WTC11 (cell line): ENCODE measurements at regions not wholly inside any gene's neighbourhood (a gene's known extent, or its start where the extent isn't known, plus 50 kb on each side); places are given as distances from the start of the nearest gene placed in this dataset.

Experiments
- ATAC-seq: fragments of 200-7000 bp; cut with Tn5 transposase; 2 replicates; pipeline ENCODE4 v1.10.0; 2021; ENCODE audit warnings: mild to moderate bottlenecking, moderate library complexity
- CTCF ChIA-PET: fragments of 300-600 bp; sonication (Branson Sonifier 250); formaldehyde crosslinking; loops from one replicate; lab custom pipeline; 2021; ENCODE audit warnings: antibody characterized with exemption; lab: Charles Lee
- POLR2A ChIA-PET: fragments of 350-600 bp; sonication (Branson Sonifier 250); formaldehyde crosslinking; loops from one replicate; lab custom pipeline; 2021; ENCODE audit warnings: antibody characterized with exemption; lab: Charles Lee
- DNase-seq: peaks from one replicate; pipeline ENCODE4 v3.0.0; 2021; ENCODE audit warnings: low spot score
- H3K27ac Mint-ChIP-seq: 2 replicates; pipeline ENCODE4 v1.8.0; 2021; ENCODE audit warnings: mixed read lengths
- H3K27me3 Mint-ChIP-seq: 2 replicates; pipeline ENCODE4 v1.8.0; 2021; ENCODE audit warnings: low read depth, mild to moderate bottlenecking, moderate library complexity, mixed read lengths
- H3K36me3 Mint-ChIP-seq: 2 replicates; pipeline ENCODE4 v1.8.0; 2021; ENCODE audit warnings: mixed read lengths
- H3K4me1 Mint-ChIP-seq: 2 replicates; pipeline ENCODE4 v1.8.0; 2022; ENCODE audit warnings: mixed read lengths
- H3K4me3 Mint-ChIP-seq: 2 replicates; pipeline ENCODE4 v1.8.0; 2021; ENCODE audit warnings: mild to moderate bottlenecking, moderate library complexity, mixed read lengths
- H3K9me3 Mint-ChIP-seq: 2 replicates; pipeline ENCODE4 v1.8.0; 2021; ENCODE audit warnings: mixed read lengths
- CBFB ChIP-seq: sonication (generic); formaldehyde crosslinking; IDR thresholded peaks from 2 replicates; pipeline ENCODE4 v1.8.1; 2022; ENCODE audit warnings: mild to moderate bottlenecking, low read depth, missing genetic modification reagents
- ELF4 ChIP-seq: sonication (generic); formaldehyde crosslinking; IDR thresholded peaks from 2 replicates; pipeline ENCODE4 v1.8.1; 2022; ENCODE audit warnings: low read depth, mild to moderate bottlenecking, moderate library complexity, missing genetic modification reagents
- FOXP1 ChIP-seq: sonication (generic); formaldehyde crosslinking; IDR thresholded peaks from 2 replicates; pipeline ENCODE4 v1.8.0; 2022; ENCODE audit warnings: missing genetic modification reagents, mild to moderate bottlenecking, moderate library complexity, borderline replicate concordance
- GTF2I ChIP-seq: fragments of 250-450 bp; sonication (Bioruptor Pico); conservative IDR thresholded peaks from 2 replicates; pipeline ENCODE4 v1.4.0; 2021; ENCODE audit warnings: mild to moderate bottlenecking
- IRF2 ChIP-seq: sonication (generic); formaldehyde crosslinking; IDR thresholded peaks from 2 replicates; pipeline ENCODE4 v1.8.0; 2022; ENCODE audit warnings: low read depth, missing genetic modification reagents, borderline replicate concordance
- SMAD3 ChIP-seq: sonication (generic); formaldehyde crosslinking; IDR thresholded peaks from 2 replicates; pipeline ENCODE4 v1.8.0; 2022; ENCODE audit warnings: missing genetic modification reagents, mild to moderate bottlenecking, borderline replicate concordance
- TCF7 ChIP-seq: sonication (generic); formaldehyde crosslinking; IDR thresholded peaks from 2 replicates; pipeline ENCODE4 v1.8.0; 2022; ENCODE audit warnings: mild to moderate bottlenecking, low read depth, missing genetic modification reagents, moderate library complexity
- TEAD1 ChIP-seq: sonication (generic); formaldehyde crosslinking; IDR thresholded peaks from 2 replicates; pipeline ENCODE4 v1.8.0; 2022; ENCODE audit warnings: mild to moderate bottlenecking, missing genetic modification reagents
- ZNF232 ChIP-seq: sonication (generic); formaldehyde crosslinking; IDR thresholded peaks from 2 replicates; pipeline ENCODE4 v1.8.0; 2022; ENCODE audit warnings: mild to moderate bottlenecking, missing genetic modification reagents
- ZNF416 ChIP-seq: fragments of 250-450 bp; sonication (Bioruptor Pico); IDR thresholded peaks from 2 replicates; pipeline ENCODE4 v1.9.0; 2021; ENCODE audit warnings: mild to moderate bottlenecking, inconsistent platforms
- ZNF671 ChIP-seq: fragments of 250-450 bp; sonication (Bioruptor Pico); IDR thresholded peaks from 2 replicates; pipeline ENCODE4 v1.8.0; 2021; ENCODE audit warnings: mild to moderate bottlenecking
- TF ChIP-seq, protein P1 (sequence below): fragments of 250-450 bp; sonication (Bioruptor Pico); IDR thresholded peaks from 2 replicates; pipeline ENCODE4 v1.8.0; 2021; ENCODE audit warnings: mild to moderate bottlenecking
- TF ChIP-seq, protein P2 (sequence below): sonication (generic); formaldehyde crosslinking; IDR thresholded peaks from 2 replicates; pipeline ENCODE4 v1.8.1; 2022; ENCODE audit warnings: low read depth, missing genetic modification reagents, borderline replicate concordance
- TF ChIP-seq, protein P3 (sequence below): fragments of 250-450 bp; sonication (Bioruptor Pico); IDR thresholded peaks from 2 replicates; pipeline ENCODE4 v1.9.0; 2021; ENCODE audit warnings: mild to moderate bottlenecking
- TF ChIP-seq, protein P4 (sequence below): fragments of 200-600 bp; IDR thresholded peaks from 2 replicates; pipeline ENCODE4 v1.8.0; 2022; ENCODE audit warnings: antibody characterized with exemption
- TF ChIP-seq, protein P5 (sequence below): sonication (generic); formaldehyde crosslinking; IDR thresholded peaks from 2 replicates; pipeline ENCODE4 v1.8.1; 2023; ENCODE audit warnings: mild to moderate bottlenecking, missing genetic modification reagents, moderate library complexity
- TF ChIP-seq, protein P6 (sequence below): sonication (generic); formaldehyde crosslinking; IDR thresholded peaks from 2 replicates; pipeline ENCODE4 v1.8.1; 2023; ENCODE audit warnings: mild to moderate bottlenecking, missing genetic modification reagents, borderline replicate concordance
- TF ChIP-seq, protein P7 (sequence below): sonication (generic); formaldehyde crosslinking; conservative IDR thresholded peaks from 2 replicates; pipeline ENCODE4 v1.8.1; 2022; ENCODE audit warnings: mild to moderate bottlenecking, missing genetic modification reagents
- TF ChIP-seq, protein P8 (sequence below): sonication (generic); formaldehyde crosslinking; IDR thresholded peaks from 2 replicates; pipeline ENCODE4 v1.8.1; 2022; ENCODE audit warnings: missing genetic modification reagents, borderline replicate concordance

DNA sequence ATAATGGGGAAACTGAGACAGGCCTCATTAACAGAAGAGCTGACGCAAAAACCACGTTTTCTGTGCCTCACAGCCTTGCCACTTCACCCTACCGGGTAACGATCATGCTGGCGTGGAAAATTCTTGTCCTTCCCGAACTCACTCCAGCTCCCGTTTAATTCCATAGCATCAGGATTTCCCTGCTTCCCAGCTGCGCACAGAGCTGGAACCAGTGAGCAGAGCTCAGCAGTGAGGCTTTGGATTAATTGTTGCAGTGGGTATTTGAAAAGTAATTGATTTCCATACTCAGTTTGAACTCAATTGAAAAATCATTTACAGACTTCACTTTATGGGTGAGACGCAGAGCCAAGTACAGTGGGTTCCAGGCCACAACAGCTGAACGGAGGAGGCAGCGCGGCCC is 199.0 kb upstream of the ADAMTS16 start:
- DNase-seq (no peak), ATAC-seq (no peak)
- no peaks in the 10 kb centered on the region for H3K9me3 Mint-ChIP-seq
- H3K4me1 Mint-ChIP-seq: peaks cover 16% of the 10 kb centered on the region
- peaks cover 2% of the 10 kb centered on the region; the same call in 1 of the 2 replicates for H3K27me3 Mint-ChIP-seq
- no peak overlapping the region for H3K4me3 Mint-ChIP-seq
- H3K36me3 Mint-ChIP-seq: no peaks in the 10 kb centered on the region
- TF ChIP-seq ZNF416 (CRISPR knock-in tag): no peak
- TF ChIP-seq, protein P1, sequence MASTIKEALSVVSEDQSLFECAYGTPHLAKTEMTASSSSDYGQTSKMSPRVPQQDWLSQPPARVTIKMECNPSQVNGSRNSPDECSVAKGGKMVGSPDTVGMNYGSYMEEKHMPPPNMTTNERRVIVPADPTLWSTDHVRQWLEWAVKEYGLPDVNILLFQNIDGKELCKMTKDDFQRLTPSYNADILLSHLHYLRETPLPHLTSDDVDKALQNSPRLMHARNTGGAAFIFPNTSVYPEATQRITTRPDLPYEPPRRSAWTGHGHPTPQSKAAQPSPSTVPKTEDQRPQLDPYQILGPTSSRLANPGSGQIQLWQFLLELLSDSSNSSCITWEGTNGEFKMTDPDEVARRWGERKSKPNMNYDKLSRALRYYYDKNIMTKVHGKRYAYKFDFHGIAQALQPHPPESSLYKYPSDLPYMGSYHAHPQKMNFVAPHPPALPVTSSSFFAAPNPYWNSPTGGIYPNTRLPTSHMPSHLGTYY (CRISPR knock-in tag): no peak
- TF ChIP-seq, protein P2, sequence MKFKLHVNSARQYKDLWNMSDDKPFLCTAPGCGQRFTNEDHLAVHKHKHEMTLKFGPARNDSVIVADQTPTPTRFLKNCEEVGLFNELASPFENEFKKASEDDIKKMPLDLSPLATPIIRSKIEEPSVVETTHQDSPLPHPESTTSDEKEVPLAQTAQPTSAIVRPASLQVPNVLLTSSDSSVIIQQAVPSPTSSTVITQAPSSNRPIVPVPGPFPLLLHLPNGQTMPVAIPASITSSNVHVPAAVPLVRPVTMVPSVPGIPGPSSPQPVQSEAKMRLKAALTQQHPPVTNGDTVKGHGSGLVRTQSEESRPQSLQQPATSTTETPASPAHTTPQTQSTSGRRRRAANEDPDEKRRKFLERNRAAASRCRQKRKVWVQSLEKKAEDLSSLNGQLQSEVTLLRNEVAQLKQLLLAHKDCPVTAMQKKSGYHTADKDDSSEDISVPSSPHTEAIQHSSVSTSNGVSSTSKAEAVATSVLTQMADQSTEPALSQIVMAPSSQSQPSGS (CRISPR knock-in tag): no peak
- no peak for TF ChIP-seq FOXP1
- no peak for TF ChIP-seq ZNF671
- no peak for TF ChIP-seq SMAD3 (CRISPR knock-in tag)
- TF ChIP-seq, protein P3, sequence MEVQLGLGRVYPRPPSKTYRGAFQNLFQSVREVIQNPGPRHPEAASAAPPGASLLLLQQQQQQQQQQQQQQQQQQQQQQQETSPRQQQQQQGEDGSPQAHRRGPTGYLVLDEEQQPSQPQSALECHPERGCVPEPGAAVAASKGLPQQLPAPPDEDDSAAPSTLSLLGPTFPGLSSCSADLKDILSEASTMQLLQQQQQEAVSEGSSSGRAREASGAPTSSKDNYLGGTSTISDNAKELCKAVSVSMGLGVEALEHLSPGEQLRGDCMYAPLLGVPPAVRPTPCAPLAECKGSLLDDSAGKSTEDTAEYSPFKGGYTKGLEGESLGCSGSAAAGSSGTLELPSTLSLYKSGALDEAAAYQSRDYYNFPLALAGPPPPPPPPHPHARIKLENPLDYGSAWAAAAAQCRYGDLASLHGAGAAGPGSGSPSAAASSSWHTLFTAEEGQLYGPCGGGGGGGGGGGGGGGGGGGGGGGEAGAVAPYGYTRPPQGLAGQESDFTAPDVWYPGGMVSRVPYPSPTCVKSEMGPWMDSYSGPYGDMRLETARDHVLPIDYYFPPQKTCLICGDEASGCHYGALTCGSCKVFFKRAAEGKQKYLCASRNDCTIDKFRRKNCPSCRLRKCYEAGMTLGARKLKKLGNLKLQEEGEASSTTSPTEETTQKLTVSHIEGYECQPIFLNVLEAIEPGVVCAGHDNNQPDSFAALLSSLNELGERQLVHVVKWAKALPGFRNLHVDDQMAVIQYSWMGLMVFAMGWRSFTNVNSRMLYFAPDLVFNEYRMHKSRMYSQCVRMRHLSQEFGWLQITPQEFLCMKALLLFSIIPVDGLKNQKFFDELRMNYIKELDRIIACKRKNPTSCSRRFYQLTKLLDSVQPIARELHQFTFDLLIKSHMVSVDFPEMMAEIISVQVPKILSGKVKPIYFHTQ (CRISPR knock-in tag): no peak
- no peak for TF ChIP-seq ELF4 (CRISPR knock-in tag)
- no peak for TF ChIP-seq TCF7 (CRISPR knock-in tag)
- TF ChIP-seq, protein P4, sequence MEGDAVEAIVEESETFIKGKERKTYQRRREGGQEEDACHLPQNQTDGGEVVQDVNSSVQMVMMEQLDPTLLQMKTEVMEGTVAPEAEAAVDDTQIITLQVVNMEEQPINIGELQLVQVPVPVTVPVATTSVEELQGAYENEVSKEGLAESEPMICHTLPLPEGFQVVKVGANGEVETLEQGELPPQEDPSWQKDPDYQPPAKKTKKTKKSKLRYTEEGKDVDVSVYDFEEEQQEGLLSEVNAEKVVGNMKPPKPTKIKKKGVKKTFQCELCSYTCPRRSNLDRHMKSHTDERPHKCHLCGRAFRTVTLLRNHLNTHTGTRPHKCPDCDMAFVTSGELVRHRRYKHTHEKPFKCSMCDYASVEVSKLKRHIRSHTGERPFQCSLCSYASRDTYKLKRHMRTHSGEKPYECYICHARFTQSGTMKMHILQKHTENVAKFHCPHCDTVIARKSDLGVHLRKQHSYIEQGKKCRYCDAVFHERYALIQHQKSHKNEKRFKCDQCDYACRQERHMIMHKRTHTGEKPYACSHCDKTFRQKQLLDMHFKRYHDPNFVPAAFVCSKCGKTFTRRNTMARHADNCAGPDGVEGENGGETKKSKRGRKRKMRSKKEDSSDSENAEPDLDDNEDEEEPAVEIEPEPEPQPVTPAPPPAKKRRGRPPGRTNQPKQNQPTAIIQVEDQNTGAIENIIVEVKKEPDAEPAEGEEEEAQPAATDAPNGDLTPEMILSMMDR: no peak
- no peak for TF ChIP-seq TEAD1 (CRISPR knock-in tag)
- TF ChIP-seq, protein P5, sequence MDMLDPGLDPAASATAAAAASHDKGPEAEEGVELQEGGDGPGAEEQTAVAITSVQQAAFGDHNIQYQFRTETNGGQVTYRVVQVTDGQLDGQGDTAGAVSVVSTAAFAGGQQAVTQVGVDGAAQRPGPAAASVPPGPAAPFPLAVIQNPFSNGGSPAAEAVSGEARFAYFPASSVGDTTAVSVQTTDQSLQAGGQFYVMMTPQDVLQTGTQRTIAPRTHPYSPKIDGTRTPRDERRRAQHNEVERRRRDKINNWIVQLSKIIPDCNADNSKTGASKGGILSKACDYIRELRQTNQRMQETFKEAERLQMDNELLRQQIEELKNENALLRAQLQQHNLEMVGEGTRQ: no peak
- TF ChIP-seq ZNF232: no peak
- TF ChIP-seq, protein P6, sequence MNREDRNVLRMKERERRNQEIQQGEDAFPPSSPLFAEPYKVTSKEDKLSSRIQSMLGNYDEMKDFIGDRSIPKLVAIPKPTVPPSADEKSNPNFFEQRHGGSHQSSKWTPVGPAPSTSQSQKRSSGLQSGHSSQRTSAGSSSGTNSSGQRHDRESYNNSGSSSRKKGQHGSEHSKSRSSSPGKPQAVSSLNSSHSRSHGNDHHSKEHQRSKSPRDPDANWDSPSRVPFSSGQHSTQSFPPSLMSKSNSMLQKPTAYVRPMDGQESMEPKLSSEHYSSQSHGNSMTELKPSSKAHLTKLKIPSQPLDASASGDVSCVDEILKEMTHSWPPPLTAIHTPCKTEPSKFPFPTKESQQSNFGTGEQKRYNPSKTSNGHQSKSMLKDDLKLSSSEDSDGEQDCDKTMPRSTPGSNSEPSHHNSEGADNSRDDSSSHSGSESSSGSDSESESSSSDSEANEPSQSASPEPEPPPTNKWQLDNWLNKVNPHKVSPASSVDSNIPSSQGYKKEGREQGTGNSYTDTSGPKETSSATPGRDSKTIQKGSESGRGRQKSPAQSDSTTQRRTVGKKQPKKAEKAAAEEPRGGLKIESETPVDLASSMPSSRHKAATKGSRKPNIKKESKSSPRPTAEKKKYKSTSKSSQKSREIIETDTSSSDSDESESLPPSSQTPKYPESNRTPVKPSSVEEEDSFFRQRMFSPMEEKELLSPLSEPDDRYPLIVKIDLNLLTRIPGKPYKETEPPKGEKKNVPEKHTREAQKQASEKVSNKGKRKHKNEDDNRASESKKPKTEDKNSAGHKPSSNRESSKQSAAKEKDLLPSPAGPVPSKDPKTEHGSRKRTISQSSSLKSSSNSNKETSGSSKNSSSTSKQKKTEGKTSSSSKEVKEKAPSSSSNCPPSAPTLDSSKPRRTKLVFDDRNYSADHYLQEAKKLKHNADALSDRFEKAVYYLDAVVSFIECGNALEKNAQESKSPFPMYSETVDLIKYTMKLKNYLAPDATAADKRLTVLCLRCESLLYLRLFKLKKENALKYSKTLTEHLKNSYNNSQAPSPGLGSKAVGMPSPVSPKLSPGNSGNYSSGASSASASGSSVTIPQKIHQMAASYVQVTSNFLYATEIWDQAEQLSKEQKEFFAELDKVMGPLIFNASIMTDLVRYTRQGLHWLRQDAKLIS (CRISPR knock-in tag): no peak
- no peak for TF ChIP-seq IRF2
- TF ChIP-seq, protein P7, sequence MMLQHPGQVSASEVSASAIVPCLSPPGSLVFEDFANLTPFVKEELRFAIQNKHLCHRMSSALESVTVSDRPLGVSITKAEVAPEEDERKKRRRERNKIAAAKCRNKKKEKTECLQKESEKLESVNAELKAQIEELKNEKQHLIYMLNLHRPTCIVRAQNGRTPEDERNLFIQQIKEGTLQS (CRISPR knock-in tag): no peak
- no peak for TF ChIP-seq CBFB (CRISPR knock-in tag)
- no peak for TF ChIP-seq GTF2I (CRISPR knock-in tag)
- TF ChIP-seq, protein P8, sequence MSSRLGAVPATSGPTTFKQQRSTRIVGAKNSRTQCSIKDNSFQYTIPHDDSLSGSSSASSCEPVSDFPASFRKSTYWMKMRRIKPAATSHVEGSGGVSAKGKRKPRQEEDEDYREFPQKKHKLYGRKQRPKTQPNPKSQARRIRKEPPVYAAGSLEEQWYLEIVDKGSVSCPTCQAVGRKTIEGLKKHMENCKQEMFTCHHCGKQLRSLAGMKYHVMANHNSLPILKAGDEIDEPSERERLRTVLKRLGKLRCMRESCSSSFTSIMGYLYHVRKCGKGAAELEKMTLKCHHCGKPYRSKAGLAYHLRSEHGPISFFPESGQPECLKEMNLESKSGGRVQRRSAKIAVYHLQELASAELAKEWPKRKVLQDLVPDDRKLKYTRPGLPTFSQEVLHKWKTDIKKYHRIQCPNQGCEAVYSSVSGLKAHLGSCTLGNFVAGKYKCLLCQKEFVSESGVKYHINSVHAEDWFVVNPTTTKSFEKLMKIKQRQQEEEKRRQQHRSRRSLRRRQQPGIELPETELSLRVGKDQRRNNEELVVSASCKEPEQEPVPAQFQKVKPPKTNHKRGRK (CRISPR knock-in tag): no peak
- ChIA-PET POLR2A (no interaction called here), CTCF (interaction anchor here (0.9 to 2.8 kb wide), 5 partner anchors 9 to 481 kb away, joined by 3 to 18 read pairs (median 3); partner anchors contain the start of gene ICE1)
- H3K27ac Mint-ChIP-seq: no peak overlapping the region
